Neural cell (in vitro differentiated cells): ENCODE measurements at regions not wholly inside any gene's neighbourhood (a gene's known extent, or its start where the extent isn't known, plus 50 kb on each side); places are given as distances from the start of the nearest gene placed in this dataset.

Experiments
- H2AFZ ChIP-seq: fragments of 200-600, 300-800 bp; sonication (generic), shearing (Covaris generic); 2 replicates; pipeline ENCODE4 v1.6.0; 2014; ENCODE audit warnings: low read depth, mild to moderate bottlenecking, antibody characterized with exemption, low read length, moderate library complexity
- H3F3A ChIP-seq: fragments of 200-600 bp; shearing (Covaris generic); 2 replicates; pipeline ENCODE4 v1.6.1; 2016; ENCODE audit warnings: mild to moderate bottlenecking, moderate library complexity, mixed read lengths, antibody characterized with exemption, low read length; ENCODE audit not compliant: insufficient read depth, poor library complexity, severe bottlenecking
- H3K27ac ChIP-seq: fragments of 200-600, 300-800 bp; sonication (generic), shearing (Covaris generic); 2 replicates; pipeline ENCODE4 v1.5.1; 2014; ENCODE audit warnings: mild to moderate bottlenecking, low read length, moderate library complexity
- H3K27me3 ChIP-seq: fragments of 300-800, 200-600 bp; sonication (generic), shearing (Covaris generic); 2 replicates; pipeline ENCODE4 v1.6.0; 2014; ENCODE audit warnings: mild to moderate bottlenecking, low read depth, low read length, moderate library complexity; ENCODE audit not compliant: insufficient read depth
- H3K36me3 ChIP-seq: fragments of 300-800, 200-600 bp; sonication (generic), shearing (Covaris generic); 2 replicates; pipeline ENCODE4 v1.5.1; 2014; ENCODE audit warnings: mild to moderate bottlenecking, antibody characterized with exemption, low read length, moderate library complexity; ENCODE audit not compliant: insufficient read depth
- H3K4me2 ChIP-seq: fragments of 300-800, 200-600 bp; sonication (generic), shearing (Covaris generic); 2 replicates; pipeline ENCODE4 v1.6.0; 2014; ENCODE audit warnings: mild to moderate bottlenecking, low read length
- H3K4me3 ChIP-seq: fragments of 300-800, 200-600 bp; sonication (generic), shearing (Covaris generic); 2 replicates; pipeline ENCODE4 v1.5.1; 2014; ENCODE audit warnings: mild to moderate bottlenecking, low read length, moderate library complexity
- H3K79me2 ChIP-seq: fragments of 200-600 bp; shearing (Covaris generic); replicated peaks from 2 replicates; pipeline ENCODE4 v1.6.0; 2014; ENCODE audit warnings: mild to moderate bottlenecking, low read length, moderate library complexity; ENCODE audit not compliant: insufficient read depth
- H3K9ac ChIP-seq: fragments of 300-800, 200-600 bp; sonication (generic), shearing (Covaris generic); 2 replicates; pipeline ENCODE4 v1.6.1; 2016; ENCODE audit warnings: mild to moderate bottlenecking, low read length, mixed read lengths
- H3K9me2 ChIP-seq: fragments of 200-600 bp; shearing (Covaris generic); 2 replicates; pipeline ENCODE4 v1.6.1; 2016; ENCODE audit warnings: mild to moderate bottlenecking, low read length, mixed read lengths; ENCODE audit not compliant: insufficient read depth
- H3K9me3 ChIP-seq: fragments of 200-600, 300-800 bp; sonication (generic), shearing (Covaris generic); 2 replicates; pipeline ENCODE4 v1.6.1; 2016; ENCODE audit warnings: mild to moderate bottlenecking, mixed run types, low read length, moderate library complexity, mixed read lengths
- H4K20me1 ChIP-seq: fragments of 200-600 bp; shearing (Covaris generic); 2 replicates; pipeline ENCODE4 v1.6.1; 2016; ENCODE audit warnings: mild to moderate bottlenecking, mixed run types; ENCODE audit not compliant: insufficient read depth
- CTCF ChIP-seq: fragments of 450-650 bp; IDR thresholded peaks from 2 replicates; pipeline ENCODE4 v1.5.1; 2014; ENCODE audit warnings: antibody characterized with exemption, mild to moderate bottlenecking, moderate library complexity; ENCODE audit not compliant: poor library complexity, severe bottlenecking
- EP300 ChIP-seq: fragments of 450-650 bp; conservative IDR thresholded peaks from 2 replicates; pipeline ENCODE4 v1.6.1; 2014; ENCODE audit warnings: antibody characterized with exemption, mild to moderate bottlenecking, moderate library complexity; ENCODE audit not compliant: poor library complexity, severe bottlenecking
- EZH2 ChIP-seq: fragments of 200-600, 300-800 bp; shearing (Covaris generic), sonication (generic); IDR thresholded peaks from 2 replicates; pipeline ENCODE4 v1.6.1; 2014; ENCODE audit warnings: antibody characterized with exemption, low read length, borderline replicate concordance, mild to moderate bottlenecking; ENCODE audit not compliant: insufficient read depth, poor library complexity, severe bottlenecking
- MXI1 ChIP-seq: fragments of 450-650 bp; conservative IDR thresholded peaks from 2 replicates; pipeline ENCODE4 v1.6.1; 2014; ENCODE audit warnings: antibody characterized with exemption, mild to moderate bottlenecking; ENCODE audit not compliant: poor library complexity, severe bottlenecking
- POLR2AphosphoS5 ChIP-seq: IDR thresholded peaks from 2 replicates; pipeline ENCODE4 v1.6.1; 2012
- RAD21 ChIP-seq: fragments of 450-650 bp; conservative IDR thresholded peaks from 2 replicates; pipeline ENCODE4 v1.6.1; 2014; ENCODE audit warnings: antibody characterized with exemption, mild to moderate bottlenecking, moderate library complexity
- REST ChIP-seq: IDR thresholded peaks from 2 replicates; pipeline ENCODE4 v1.6.1; 2012; ENCODE audit warnings: borderline replicate concordance
- SMC3 ChIP-seq: fragments of 450-650 bp; conservative IDR thresholded peaks from 2 replicates; pipeline ENCODE4 v1.6.1; 2014; ENCODE audit warnings: antibody characterized with exemption, mild to moderate bottlenecking, moderate library complexity; ENCODE audit not compliant: poor library complexity
- TAF1 ChIP-seq: IDR thresholded peaks from 2 replicates; pipeline ENCODE4 v1.6.1; 2012; ENCODE audit warnings: low read depth

GRCh38 chr11:44467931-44468330 is 97.5 kb upstream of the CD82 start:
- H3F3A ChIP-seq, result no peaks in the 10 kb centered on the region
- no peaks in the 10 kb centered on the region for H3K79me2 ChIP-seq
- no peaks in the 10 kb centered on the region for H3K27me3 ChIP-seq
- no peaks in the 10 kb centered on the region for H3K9me2 ChIP-seq
- H3K4me2 ChIP-seq, result no peak overlapping the region
- TF ChIP-seq SMC3, result no peak
- TF ChIP-seq RAD21, result no peak
- TF ChIP-seq MXI1, result no peak
- no peak for TF ChIP-seq CTCF
- TF ChIP-seq POLR2AphosphoS5, result no peak
- no peak for TF ChIP-seq REST
- TF ChIP-seq TAF1, result no peak
- TF ChIP-seq EZH2, result no peak
- no peak for TF ChIP-seq EP300
- H4K20me1 ChIP-seq, result no peaks in the 10 kb centered on the region
- H3K4me3 ChIP-seq, result no peak overlapping the region
- no peak overlapping the region for H2AFZ ChIP-seq
- no peaks in the 10 kb centered on the region for H3K36me3 ChIP-seq
- H3K9me3 ChIP-seq, result peaks cover 4% of the 10 kb centered on the region
- no peak overlapping the region for H3K27ac ChIP-seq
- H3K9ac ChIP-seq, result no peak overlapping the region

- Histone ChIP-seq H3K27me3 (no peaks in the 10 kb centered on the region), H3K79me2 (no peaks in the 10 kb centered on the region), H2AFZ (no peak overlapping the region), H3K4me3 (no peak overlapping the region), H3K9me2 (no peaks in the 10 kb centered on the region), H3K27ac (no peak overlapping the region), H3K36me3 (no peaks in the 10 kb centered on the region), H3K9me3 (peaks cover 4% of the 10 kb centered on the region), H3K4me2 (no peak overlapping the region), H4K20me1 (no peaks in the 10 kb centered on the region), H3K9ac (no peak overlapping the region), H3F3A (no peaks in the 10 kb centered on the region)
- TF ChIP-seq CTCF (no peak), MXI1 (no peak), EZH2 (no peak)
These were observed 97.0 kb upstream of the CD82 start for GRCh38 chr11:44468345-44468988.
